ENCODE measurements at regions not wholly inside any gene's neighbourhood (a gene's known extent, or its start where the extent isn't known, plus 50 kb on each side); places are given as distances from the start of the nearest gene placed in this dataset.

DNA sequence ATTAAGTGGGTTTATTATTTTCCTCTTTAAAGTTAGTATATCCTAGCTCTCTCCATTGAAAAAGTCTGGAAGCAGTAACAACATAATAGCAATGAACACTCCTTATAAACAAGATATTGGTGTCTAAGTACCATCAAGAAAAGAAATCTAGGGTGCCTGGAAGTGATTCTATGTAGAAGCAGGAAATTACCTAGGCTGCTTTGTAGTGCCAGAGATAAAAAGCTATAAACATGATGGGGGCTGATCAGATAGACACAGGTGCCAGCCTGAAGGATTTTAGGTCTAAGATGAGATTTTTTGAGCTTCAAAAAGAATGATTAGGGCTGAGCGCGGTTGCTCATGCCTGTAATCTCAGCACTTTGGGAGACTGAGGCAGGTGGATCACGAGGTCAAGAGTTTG is 1179.3 kb upstream of the CDH9 start:
- TF ChIP-seq EZH2 (IDR thresholded peaks at IDR 0.05; ENCODE audit: low read depth, unreplicated experiment) (no peak), POLR2AphosphoS5 (IDR thresholded peaks at IDR 0.05; ENCODE audit: low read depth) (no peak), CTCF (conservative IDR thresholded peaks at IDR 0.05; ENCODE audit: low read depth in 2 of 2) (no peak), EZH2phosphoT487 (IDR thresholded peaks at IDR 0.05; ENCODE audit: unreplicated experiment) (no peak), CREB1 (CRISPR knock-in tag; IDR thresholded peaks at IDR 0.05; ENCODE audit: low read depth) (no peak)
- TF ChIP-seq, protein P1, sequence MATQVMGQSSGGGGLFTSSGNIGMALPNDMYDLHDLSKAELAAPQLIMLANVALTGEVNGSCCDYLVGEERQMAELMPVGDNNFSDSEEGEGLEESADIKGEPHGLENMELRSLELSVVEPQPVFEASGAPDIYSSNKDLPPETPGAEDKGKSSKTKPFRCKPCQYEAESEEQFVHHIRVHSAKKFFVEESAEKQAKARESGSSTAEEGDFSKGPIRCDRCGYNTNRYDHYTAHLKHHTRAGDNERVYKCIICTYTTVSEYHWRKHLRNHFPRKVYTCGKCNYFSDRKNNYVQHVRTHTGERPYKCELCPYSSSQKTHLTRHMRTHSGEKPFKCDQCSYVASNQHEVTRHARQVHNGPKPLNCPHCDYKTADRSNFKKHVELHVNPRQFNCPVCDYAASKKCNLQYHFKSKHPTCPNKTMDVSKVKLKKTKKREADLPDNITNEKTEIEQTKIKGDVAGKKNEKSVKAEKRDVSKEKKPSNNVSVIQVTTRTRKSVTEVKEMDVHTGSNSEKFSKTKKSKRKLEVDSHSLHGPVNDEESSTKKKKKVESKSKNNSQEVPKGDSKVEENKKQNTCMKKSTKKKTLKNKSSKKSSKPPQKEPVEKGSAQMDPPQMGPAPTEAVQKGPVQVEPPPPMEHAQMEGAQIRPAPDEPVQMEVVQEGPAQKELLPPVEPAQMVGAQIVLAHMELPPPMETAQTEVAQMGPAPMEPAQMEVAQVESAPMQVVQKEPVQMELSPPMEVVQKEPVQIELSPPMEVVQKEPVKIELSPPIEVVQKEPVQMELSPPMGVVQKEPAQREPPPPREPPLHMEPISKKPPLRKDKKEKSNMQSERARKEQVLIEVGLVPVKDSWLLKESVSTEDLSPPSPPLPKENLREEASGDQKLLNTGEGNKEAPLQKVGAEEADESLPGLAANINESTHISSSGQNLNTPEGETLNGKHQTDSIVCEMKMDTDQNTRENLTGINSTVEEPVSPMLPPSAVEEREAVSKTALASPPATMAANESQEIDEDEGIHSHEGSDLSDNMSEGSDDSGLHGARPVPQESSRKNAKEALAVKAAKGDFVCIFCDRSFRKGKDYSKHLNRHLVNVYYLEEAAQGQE (IDR thresholded peaks at IDR 0.05; ENCODE audit: unreplicated experiment), result no peak

Measured in GM23338 (cell line).